GM11168 (cell line): ENCODE measurements at regions not wholly inside any gene's neighbourhood (a gene's known extent, or its start where the extent isn't known, plus 50 kb on each side); places are given as distances from the start of the nearest gene placed in this dataset.

Source experiments
- in situ Hi-C: fragments of 300-500 bp; cut with MboI; formaldehyde crosslinking; loops from one replicate; pipeline ENCODE4 v1.12.0; 2022; ENCODE audit warnings: low sequenced_read_pairs; ENCODE audit not compliant: unreplicated experiment

- in situ Hi-C loops = loop anchor here (5.0 kb wide), 1 partner anchor 44 kb away; no protein-coding TSS in a partner anchor
These were observed 50.3 kb upstream of the TXNDC5 start for GRCh38 chr6:7960848-7961247.
